ENCODE measurements at regions not wholly inside any gene's neighbourhood (a gene's known extent, or its start where the extent isn't known, plus 50 kb on each side); places are given as distances from the start of the nearest gene placed in this dataset.

GRCh38 chr3:44079916-44080315, 161.8 kb upstream of the TOPAZ1 start:
- no peak overlapping the region for H3K27ac ChIP-seq

GRCh38 chr3:44080474-44081072, 161.1 kb upstream of the TOPAZ1 start:
- no peaks in the 10 kb centered on the region for H4K20me1 ChIP-seq
- no peaks in the 10 kb centered on the region for H3K4me1 ChIP-seq
- H3K27ac ChIP-seq: no peak overlapping the region
- no peak overlapping the region for H3K4me2 ChIP-seq
- H3K4me3 ChIP-seq: no peak overlapping the region
- H3K36me3 ChIP-seq: no peaks in the 10 kb centered on the region
- H3K27me3 ChIP-seq: no peaks in the 10 kb centered on the region
- H3K9ac ChIP-seq: no peak overlapping the region
- no peak for TF ChIP-seq Cebpa-rat (IDR thresholded peaks at IDR 0.05)
- H3K9me3 ChIP-seq: no peaks in the 10 kb centered on the region

More at GRCh38 chr3:44079916-44080315, 161.8 kb upstream of the TOPAZ1 start:
- no peak overlapping the region for H3K9ac ChIP-seq
- no peaks in the 10 kb centered on the region for H3K36me3 ChIP-seq
- H3K4me3 ChIP-seq: no peak overlapping the region
- H3K4me2 ChIP-seq: no peak overlapping the region
- no peaks in the 10 kb centered on the region for H3K4me1 ChIP-seq
- no peaks in the 10 kb centered on the region for H3K27me3 ChIP-seq
- TF ChIP-seq Cebpa-rat (IDR thresholded peaks at IDR 0.05): no peak
- H4K20me1 ChIP-seq: no peaks in the 10 kb centered on the region
- no peaks in the 10 kb centered on the region for H3K9me3 ChIP-seq

DNA sequence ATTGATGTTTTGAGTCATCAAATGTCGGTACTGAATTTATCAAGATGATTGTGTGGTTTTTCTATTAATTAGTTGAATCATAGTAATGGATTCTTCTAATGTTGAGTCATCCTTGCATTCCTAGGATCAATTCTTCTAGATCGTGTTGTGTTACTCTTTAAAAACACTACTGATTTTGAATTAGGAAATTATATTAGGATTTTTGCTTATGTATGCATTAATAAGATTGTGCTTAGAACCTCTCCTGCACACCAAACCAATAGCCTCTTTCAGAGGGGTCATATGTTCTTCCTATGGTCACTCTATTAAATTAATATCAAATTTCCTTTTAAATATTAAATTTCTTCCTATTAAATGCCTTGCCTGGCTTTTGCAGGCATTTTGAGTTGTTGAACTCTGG, 151.7 kb upstream of the TOPAZ1 start:
- H3K4me1 ChIP-seq: no peaks in the 10 kb centered on the region
- H3K9me3 ChIP-seq: no peaks in the 10 kb centered on the region
- no peak for TF ChIP-seq Cebpa-rat (IDR thresholded peaks at IDR 0.05)
- no peak overlapping the region for H3K27ac ChIP-seq
- no peak overlapping the region for H3K4me3 ChIP-seq
- no peak overlapping the region for H3K9ac ChIP-seq
- H3K4me2 ChIP-seq: no peak overlapping the region
- no peaks in the 10 kb centered on the region for H3K36me3 ChIP-seq
- no peaks in the 10 kb centered on the region for H3K27me3 ChIP-seq
- no peaks in the 10 kb centered on the region for H4K20me1 ChIP-seq

DNA sequence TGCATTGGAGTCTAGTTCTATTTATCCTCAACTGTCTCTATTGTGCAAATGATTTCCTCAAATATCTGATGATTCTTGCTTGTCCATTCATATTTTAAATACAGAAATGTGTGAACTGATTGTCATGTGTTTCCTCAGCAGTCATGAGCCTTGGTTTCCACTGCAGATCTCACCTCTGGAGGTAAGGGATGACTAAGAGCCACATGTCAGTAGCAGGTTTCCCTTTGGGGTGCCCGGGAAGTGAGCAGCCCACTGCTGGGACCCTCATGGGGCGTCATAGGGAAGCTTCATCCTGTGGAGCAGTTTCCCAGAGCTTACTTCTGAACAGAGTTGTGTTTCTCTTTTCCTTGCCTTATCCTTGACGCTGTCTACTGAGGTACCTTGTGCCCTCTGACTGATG, 149.2 kb upstream of the TOPAZ1 start:
- no peak for TF ChIP-seq Cebpa-rat (IDR thresholded peaks at IDR 0.05)
- no peak overlapping the region for H3K27ac ChIP-seq
- H3K27me3 ChIP-seq: no peaks in the 10 kb centered on the region
- H4K20me1 ChIP-seq: no peaks in the 10 kb centered on the region
- H3K9me3 ChIP-seq: no peaks in the 10 kb centered on the region
- H3K4me3 ChIP-seq: no peak overlapping the region
- no peaks in the 10 kb centered on the region for H3K4me1 ChIP-seq
- no peaks in the 10 kb centered on the region for H3K36me3 ChIP-seq
- no peak overlapping the region for H3K9ac ChIP-seq
- H3K4me2 ChIP-seq: no peak overlapping the region

GRCh38 chr3:44093531-44093930, 148.2 kb upstream of the TOPAZ1 start:
- Histone ChIP-seq H3K36me3 (no peaks in the 10 kb centered on the region), H3K9ac (no peak overlapping the region), H3K9me3 (no peaks in the 10 kb centered on the region), H3K27ac (no peak overlapping the region), H3K4me1 (no peaks in the 10 kb centered on the region), H4K20me1 (no peaks in the 10 kb centered on the region), H3K4me3 (no peak overlapping the region), H3K27me3 (no peaks in the 10 kb centered on the region), H3K4me2 (no peak overlapping the region)
- TF ChIP-seq Cebpa-rat (IDR thresholded peaks at IDR 0.05): no peak

DNA sequence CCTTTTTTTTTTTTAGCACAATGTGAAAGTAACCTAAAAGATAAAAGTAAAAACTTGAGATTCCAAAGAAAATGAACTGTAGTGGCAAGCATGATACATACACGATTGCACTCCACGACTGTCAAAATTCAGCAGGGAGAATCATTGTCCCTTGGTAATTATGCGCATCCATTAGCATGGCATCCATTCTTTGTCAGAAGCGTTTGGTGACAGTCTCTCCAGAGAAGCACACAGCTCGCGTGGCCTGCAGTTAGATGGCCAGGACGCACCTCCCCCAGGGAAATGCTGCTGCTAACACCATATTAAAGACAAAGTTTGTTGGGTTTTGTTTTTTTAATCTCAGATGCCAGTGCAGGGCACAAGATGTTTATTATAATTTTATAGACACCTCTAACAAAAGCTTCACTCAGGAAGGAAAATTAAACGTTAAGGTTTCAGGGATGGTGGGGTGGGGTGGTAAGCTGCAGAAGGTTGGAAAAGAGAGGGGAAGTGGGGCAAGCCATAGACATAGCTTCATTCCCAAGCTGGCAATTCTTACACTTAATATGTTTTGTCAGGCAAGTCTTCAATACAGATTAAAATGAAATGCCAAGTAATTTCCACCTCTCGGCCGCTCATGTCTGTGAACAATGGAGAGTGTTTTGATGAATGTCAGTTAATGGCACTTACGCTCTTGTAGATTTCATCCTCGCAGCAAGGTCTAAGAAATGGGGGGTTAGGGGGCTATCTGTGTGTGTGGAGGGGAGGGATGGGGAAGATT, 142.8 kb upstream of the TOPAZ1 start:
- no peak overlapping the region for H3K4me3 ChIP-seq
- no peak overlapping the region for H3K4me2 ChIP-seq
- no peak overlapping the region for H3K27ac ChIP-seq
- no peaks in the 10 kb centered on the region for H4K20me1 ChIP-seq
- H3K36me3 ChIP-seq: no peaks in the 10 kb centered on the region
- H3K9ac ChIP-seq: no peak overlapping the region
- no peaks in the 10 kb centered on the region for H3K4me1 ChIP-seq
- no peak for TF ChIP-seq Cebpa-rat (IDR thresholded peaks at IDR 0.05)
- no peaks in the 10 kb centered on the region for H3K27me3 ChIP-seq
- H3K9me3 ChIP-seq: no peaks in the 10 kb centered on the region

GRCh38 chr3:44099566-44100297, 142.0 kb upstream of the TOPAZ1 start:
- no peaks in the 10 kb centered on the region for H4K20me1 ChIP-seq
- H3K9me3 ChIP-seq: no peaks in the 10 kb centered on the region
- H3K27me3 ChIP-seq: no peaks in the 10 kb centered on the region
- no peak overlapping the region for H3K27ac ChIP-seq
- no peak for TF ChIP-seq Cebpa-rat (IDR thresholded peaks at IDR 0.05)
- no peaks in the 10 kb centered on the region for H3K4me1 ChIP-seq
- no peaks in the 10 kb centered on the region for H3K36me3 ChIP-seq
- H3K9ac ChIP-seq: no peak overlapping the region
- H3K4me3 ChIP-seq: no peak overlapping the region
- H3K4me2 ChIP-seq: no peak overlapping the region

DNA sequence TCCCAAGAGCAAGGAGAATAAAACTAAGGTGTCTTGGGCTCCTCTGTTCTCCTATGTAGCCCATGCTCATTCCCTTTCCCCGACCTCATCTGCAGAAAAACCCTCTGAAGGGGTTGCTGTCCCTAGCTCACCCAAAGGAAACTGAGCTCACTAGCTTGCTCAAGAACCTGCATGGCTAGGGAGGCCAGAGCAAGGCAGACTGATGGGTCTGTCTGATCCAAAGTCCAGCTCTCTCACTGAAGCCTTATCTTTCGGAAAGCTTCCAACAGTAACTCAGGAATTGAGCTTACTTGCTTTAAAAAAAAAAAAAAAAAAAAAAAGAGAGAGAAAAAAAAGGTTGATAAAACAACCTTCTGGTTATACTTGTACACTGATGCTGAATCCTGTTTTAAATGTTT, 141.4 kb upstream of the TOPAZ1 start:
- no peaks in the 10 kb centered on the region for H3K36me3 ChIP-seq
- no peaks in the 10 kb centered on the region for H3K4me1 ChIP-seq
- H4K20me1 ChIP-seq: no peaks in the 10 kb centered on the region
- no peaks in the 10 kb centered on the region for H3K9me3 ChIP-seq
- H3K9ac ChIP-seq: no peak overlapping the region
- H3K4me3 ChIP-seq: no peak overlapping the region
- no peak overlapping the region for H3K4me2 ChIP-seq
- H3K27ac ChIP-seq: no peak overlapping the region
- no peaks in the 10 kb centered on the region for H3K27me3 ChIP-seq
- TF ChIP-seq Cebpa-rat (IDR thresholded peaks at IDR 0.05): no peak

- no peak overlapping the region for H3K9ac ChIP-seq
- H3K4me1 ChIP-seq: no peaks in the 10 kb centered on the region
- H3K27ac ChIP-seq: no peak overlapping the region
- H4K20me1 ChIP-seq: no peaks in the 10 kb centered on the region
- H3K9me3 ChIP-seq: no peaks in the 10 kb centered on the region
- H3K27me3 ChIP-seq: no peaks in the 10 kb centered on the region
- H3K4me2 ChIP-seq: no peak overlapping the region
- H3K36me3 ChIP-seq: no peaks in the 10 kb centered on the region
- TF ChIP-seq Cebpa-rat (IDR thresholded peaks at IDR 0.05): no peak
- no peak overlapping the region for H3K4me3 ChIP-seq
These were observed 137.6 kb upstream of the TOPAZ1 start for GRCh38 chr3:44104043-44104442.

GRCh38 chr3:44104668-44105321, 136.9 kb upstream of the TOPAZ1 start:
- no peak for TF ChIP-seq Cebpa-rat (IDR thresholded peaks at IDR 0.05)
- Histone ChIP-seq H3K9me3 (no peaks in the 10 kb centered on the region), H3K4me2 (no peak overlapping the region), H3K4me3 (no peak overlapping the region), H3K36me3 (no peaks in the 10 kb centered on the region), H3K4me1 (no peaks in the 10 kb centered on the region), H4K20me1 (no peaks in the 10 kb centered on the region), H3K27me3 (no peaks in the 10 kb centered on the region), H3K9ac (no peak overlapping the region), H3K27ac (no peak overlapping the region)

Data from BLaER1 (cell line).